ENCODE measurements at regions not wholly inside any gene's neighbourhood (a gene's known extent, or its start where the extent isn't known, plus 50 kb on each side); places are given as distances from the start of the nearest gene placed in this dataset.

DNA sequence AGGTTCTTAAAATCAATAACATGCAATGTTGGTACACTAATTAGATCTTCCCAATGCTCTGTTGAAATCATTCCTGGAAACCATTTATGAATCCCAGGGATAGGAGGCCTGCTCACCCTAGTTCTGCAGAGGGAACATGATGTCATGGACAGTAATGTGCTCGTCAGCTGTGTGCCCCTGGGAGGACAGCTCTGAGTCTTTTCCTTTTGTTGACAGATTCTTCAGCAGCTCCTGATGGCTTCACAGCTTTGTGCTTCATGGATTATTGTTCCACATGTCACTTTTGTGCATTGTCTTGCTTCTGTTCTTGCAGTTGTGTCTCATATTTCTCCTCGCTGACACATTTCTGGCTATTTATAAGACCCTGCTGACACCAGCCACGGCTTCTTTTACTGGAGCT is 367.5 kb downstream of the CCSER2 start:
- no peak for TF ChIP-seq CTCF (conservative IDR thresholded peaks at IDR 0.05; ENCODE audit: low read depth, low read length)
- TF ChIP-seq EZH2 (IDR thresholded peaks at IDR 0.05; ENCODE audit: borderline replicate concordance, low read depth, low read length, poor library complexity, severe bottlenecking): no peak
